Adrenal gland (tissue), 5 donors: ENCODE measurements at regions not wholly inside any gene's neighbourhood (a gene's known extent, or its start where the extent isn't known, plus 50 kb on each side); places are given as distances from the start of the nearest gene placed in this dataset.

Experiments used
- POLR2A ChIP-seq, 2 donors: fragments of 450-650 bp; IDR thresholded peaks; one replicate each; pipeline ENCODE4 v1.6.1; 2017; ENCODE audit warnings: antibody characterized with exemption in 2 of 2, mild to moderate bottlenecking in 2 of 2, moderate library complexity in 1 of 2
- TF ChIP-seq, protein P1 (sequence below), 6 experiments: fragments of 450-650 bp in 4 of 6; fragments of 200-600 bp in 2 of 6; sonication (generic) in 1 of 6; IDR thresholded peaks; 1 replicate in 5 of 6; 2 replicates in 1 of 6; pipeline versions ENCODE4 v1.5.1 to v1.8.0; 2016 to 2021; ENCODE audit warnings: antibody characterized with exemption in 6 of 6, mild to moderate bottlenecking in 2 of 6, moderate library complexity in 1 of 6
- donor health status: DM: no; HTN: no; CAD: no.

DNA sequence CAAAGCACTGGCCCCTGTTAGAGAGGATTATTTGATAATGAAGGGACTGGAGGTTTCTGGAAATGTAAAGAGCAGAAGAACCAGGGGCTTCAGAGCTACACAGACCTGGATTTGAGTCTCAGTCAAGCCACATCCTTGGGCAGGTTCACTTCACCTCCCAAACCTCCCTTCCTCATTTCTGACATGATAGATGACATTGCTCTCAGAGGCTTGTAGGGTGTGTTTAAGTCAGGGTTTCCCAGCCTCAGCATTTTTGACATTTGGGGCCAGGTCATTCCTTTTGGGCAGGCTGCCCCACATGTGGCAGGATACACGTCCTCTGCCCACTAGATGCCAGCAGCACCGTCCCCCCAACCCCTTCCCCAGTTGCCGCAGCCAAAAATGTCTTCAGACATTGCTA, 474.6 kb downstream of the MATN1 start:
- TF ChIP-seq, protein P1, sequence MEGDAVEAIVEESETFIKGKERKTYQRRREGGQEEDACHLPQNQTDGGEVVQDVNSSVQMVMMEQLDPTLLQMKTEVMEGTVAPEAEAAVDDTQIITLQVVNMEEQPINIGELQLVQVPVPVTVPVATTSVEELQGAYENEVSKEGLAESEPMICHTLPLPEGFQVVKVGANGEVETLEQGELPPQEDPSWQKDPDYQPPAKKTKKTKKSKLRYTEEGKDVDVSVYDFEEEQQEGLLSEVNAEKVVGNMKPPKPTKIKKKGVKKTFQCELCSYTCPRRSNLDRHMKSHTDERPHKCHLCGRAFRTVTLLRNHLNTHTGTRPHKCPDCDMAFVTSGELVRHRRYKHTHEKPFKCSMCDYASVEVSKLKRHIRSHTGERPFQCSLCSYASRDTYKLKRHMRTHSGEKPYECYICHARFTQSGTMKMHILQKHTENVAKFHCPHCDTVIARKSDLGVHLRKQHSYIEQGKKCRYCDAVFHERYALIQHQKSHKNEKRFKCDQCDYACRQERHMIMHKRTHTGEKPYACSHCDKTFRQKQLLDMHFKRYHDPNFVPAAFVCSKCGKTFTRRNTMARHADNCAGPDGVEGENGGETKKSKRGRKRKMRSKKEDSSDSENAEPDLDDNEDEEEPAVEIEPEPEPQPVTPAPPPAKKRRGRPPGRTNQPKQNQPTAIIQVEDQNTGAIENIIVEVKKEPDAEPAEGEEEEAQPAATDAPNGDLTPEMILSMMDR (IDR thresholded peaks at IDR 0.05), result no peak
- TF ChIP-seq POLR2A (IDR thresholded peaks at IDR 0.05), result no peak
